ENCODE measurements at regions not wholly inside any gene's neighbourhood (a gene's known extent, or its start where the extent isn't known, plus 50 kb on each side); places are given as distances from the start of the nearest gene placed in this dataset.

GRCh38 chr2:45254025-45254424 lies 244.8 kb upstream of the SIX2 start:
- TF ChIP-seq CTCF (IDR thresholded peaks at IDR 0.05): no peak
- no peak for TF ChIP-seq POLR2A (IDR thresholded peaks at IDR 0.05)
